Esophagus mucosa (tissue), 1 donor: ENCODE measurements at regions not wholly inside any gene's neighbourhood (a gene's known extent, or its start where the extent isn't known, plus 50 kb on each side); places are given as distances from the start of the nearest gene placed in this dataset.
"Not testable (repeated sequence)": the region's sequence is repeated elsewhere in the genome, so short reads cannot be mapped to it uniquely, and the experiment has no call there.

ENCODE experiments used
- ATAC-seq: fragments of 200-7000 bp; cut with Tn5 transposase; one replicate; pipeline ENCODE4 v1.9.1; 2020
- donor health status: DM: yes; HTN: yes; CAD: no.

- no peak for ATAC-seq
Measured at GRCh38 chr9:99488131-99489059, 266.3 kb downstream of the SEC61B start.

GRCh38 chr9:99489060-99489413 lies 267.0 kb downstream of the SEC61B start:
- no peak for ATAC-seq

- no peak for ATAC-seq
Measured at GRCh38 chr9:99490729-99491128, 268.6 kb downstream of the SEC61B start.

GRCh38 chr9:99491408-99492158 lies 269.5 kb downstream of the SEC61B start:
- no peak for ATAC-seq

- ATAC-seq: no peak
Measured at GRCh38 chr9:99497641-99498040, 275.6 kb downstream of the SEC61B start.

GRCh38 chr9:99498979-99499378 lies 276.9 kb downstream of the SEC61B start:
- not testable (repeated sequence) for ATAC-seq

- no peak for ATAC-seq
Measured at GRCh38 chr9:99505936-99506335, 283.9 kb downstream of the SEC61B start.

- no peak for ATAC-seq
Measured at GRCh38 chr9:99506747-99507348, 284.8 kb downstream of the SEC61B start.

GRCh38 chr9:99509065-99509745 lies 287.1 kb downstream of the SEC61B start:
- no peak for ATAC-seq

- ATAC-seq: no peak
Measured at GRCh38 chr9:99509900-99510535, 287.9 kb downstream of the SEC61B start.

GRCh38 chr9:99511723-99512122 lies 289.6 kb downstream of the SEC61B start:
- no peak for ATAC-seq

- ATAC-seq: no peak
Measured at GRCh38 chr9:99513441-99514112, 291.5 kb downstream of the SEC61B start.

- ATAC-seq: no peak
Measured at GRCh38 chr9:99515093-99515492, 293.0 kb downstream of the SEC61B start.

- ATAC-seq: no peak
Measured at GRCh38 chr9:99515895-99516656, 294.0 kb downstream of the SEC61B start.

- no peak for ATAC-seq
Measured at GRCh38 chr9:99516657-99517049, 294.6 kb downstream of the SEC61B start.

GRCh38 chr9:99523838-99524237 lies 297.8 kb upstream of the NR4A3 start:
- ATAC-seq: no peak

GRCh38 chr9:99531313-99531712 lies 290.4 kb upstream of the NR4A3 start:
- no peak for ATAC-seq

GRCh38 chr9:99533421-99533820 lies 288.3 kb upstream of the NR4A3 start:
- no peak for ATAC-seq

GRCh38 chr9:99537996-99538395 lies 283.7 kb upstream of the NR4A3 start:
- no peak for ATAC-seq

GRCh38 chr9:99544526-99544925 lies 277.2 kb upstream of the NR4A3 start:
- no peak for ATAC-seq

GRCh38 chr9:99549441-99549840 lies 272.2 kb upstream of the NR4A3 start:
- no peak for ATAC-seq
